ENCODE measurements at regions not wholly inside any gene's neighbourhood (a gene's known extent, or its start where the extent isn't known, plus 50 kb on each side); places are given as distances from the start of the nearest gene placed in this dataset.

- 74% methylated on average over 4 of the region's 4 CpGs for WGBS (ENCODE audit: insufficient coverage, insufficient replicate concordance, low lambda C conversion rate, missing lambda C conversion rate)
- POLR2A ChIA-PET = no interaction called here
- TF ChIP-seq PBX3 (IDR thresholded peaks at IDR 0.05; ENCODE audit: insufficient replicate concordance, low read depth, low read length) (no peak), BACH1 (IDR thresholded peaks at IDR 0.05; ENCODE audit: borderline replicate concordance) (no peak), ZBED1 (IDR thresholded peaks at IDR 0.05; ENCODE audit: borderline replicate concordance) (no peak), DPF2 (IDR thresholded peaks at IDR 0.05) (no peak), ESRRA (IDR thresholded peaks at IDR 0.05; ENCODE audit: low read length) (no peak), IKZF1 (conservative IDR thresholded peaks at IDR 0.05) (no peak), IKZF2 (IDR thresholded peaks at IDR 0.05) (no peak), PRDM15 (CRISPR knock-in tag; IDR thresholded peaks at IDR 0.05) (no peak), KDM1A (IDR thresholded peaks at IDR 0.05; ENCODE audit: borderline replicate concordance) (no peak), ZNF24 (IDR thresholded peaks at IDR 0.05) (no peak)
- TF ChIP-seq, protein P1, sequence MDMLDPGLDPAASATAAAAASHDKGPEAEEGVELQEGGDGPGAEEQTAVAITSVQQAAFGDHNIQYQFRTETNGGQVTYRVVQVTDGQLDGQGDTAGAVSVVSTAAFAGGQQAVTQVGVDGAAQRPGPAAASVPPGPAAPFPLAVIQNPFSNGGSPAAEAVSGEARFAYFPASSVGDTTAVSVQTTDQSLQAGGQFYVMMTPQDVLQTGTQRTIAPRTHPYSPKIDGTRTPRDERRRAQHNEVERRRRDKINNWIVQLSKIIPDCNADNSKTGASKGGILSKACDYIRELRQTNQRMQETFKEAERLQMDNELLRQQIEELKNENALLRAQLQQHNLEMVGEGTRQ (IDR thresholded peaks at IDR 0.05; ENCODE audit: borderline replicate concordance, low read depth, low read length) = no peak
- no TSS peak for BruUV-seq (replicated peaks)
- SMC1A ChIA-PET (ENCODE audit: uncharacterized antibody, unreplicated experiment) = no interaction called here
- Histone ChIP-seq H3K9me3 (replicated peaks; ENCODE audit: control insufficient read depth, insufficient read depth, low read length) (no peaks in the 10 kb centered on the region), H3K9ac (ENCODE audit: control insufficient read depth, insufficient read depth, low read length) (no peak overlapping the region), H3K36me3 (ENCODE audit: control insufficient read depth in 2 of 2, insufficient read depth in 2 of 2, low read length in 1 of 2) (no peaks in the 10 kb centered on the region), H3K27me3 (replicated peaks in 1 of 2; ENCODE audit: control insufficient read depth in 2 of 2, insufficient read depth in 2 of 2, low read length in 1 of 2) (no peaks in the 10 kb centered on the region), H3K4me1 (ENCODE audit: control insufficient read depth, insufficient read depth, low read length) (no peaks in the 10 kb centered on the region), H3K79me2 (ENCODE audit: control insufficient read depth, insufficient read depth, low read length) (no peaks in the 10 kb centered on the region), H4K20me1 (ENCODE audit: control insufficient read depth, insufficient read depth) (no peaks in the 10 kb centered on the region), H3K27ac (ENCODE audit: control insufficient read depth, insufficient read depth) (no peak overlapping the region), H2AFZ (ENCODE audit: control insufficient read depth, low read depth, low read length) (no peak overlapping the region), H3K4me2 (ENCODE audit: control insufficient read depth, insufficient read depth) (no peak overlapping the region), H3K4me3 (no peak overlapping the region)
- RAD21 ChIA-PET (ENCODE audit: unreplicated experiment) = no interaction called here
- CTCF ChIA-PET = no interaction called here
- FAIRE-seq (no peak), DNase-seq (ENCODE audit: low read depth, low spot score) (no peak), ATAC-seq (no peak; the same call in 2 of the 3 replicates)
- in situ Hi-C loops (cut with MboI) = no loop called here
- intact Hi-C loops (cut with micrococcal nuclease; ENCODE audit: unreplicated experiment) = no loop called here
These were observed 817.6 kb upstream of the CDH8 start for GRCh38 chr16:62853887-62854286.
